ENCODE measurements at regions not wholly inside any gene's neighbourhood (a gene's known extent, or its start where the extent isn't known, plus 50 kb on each side); places are given as distances from the start of the nearest gene placed in this dataset.
"Not testable (repeated sequence)": the region's sequence is repeated elsewhere in the genome, so short reads cannot be mapped to it uniquely, and the experiment has no call there.

DNA sequence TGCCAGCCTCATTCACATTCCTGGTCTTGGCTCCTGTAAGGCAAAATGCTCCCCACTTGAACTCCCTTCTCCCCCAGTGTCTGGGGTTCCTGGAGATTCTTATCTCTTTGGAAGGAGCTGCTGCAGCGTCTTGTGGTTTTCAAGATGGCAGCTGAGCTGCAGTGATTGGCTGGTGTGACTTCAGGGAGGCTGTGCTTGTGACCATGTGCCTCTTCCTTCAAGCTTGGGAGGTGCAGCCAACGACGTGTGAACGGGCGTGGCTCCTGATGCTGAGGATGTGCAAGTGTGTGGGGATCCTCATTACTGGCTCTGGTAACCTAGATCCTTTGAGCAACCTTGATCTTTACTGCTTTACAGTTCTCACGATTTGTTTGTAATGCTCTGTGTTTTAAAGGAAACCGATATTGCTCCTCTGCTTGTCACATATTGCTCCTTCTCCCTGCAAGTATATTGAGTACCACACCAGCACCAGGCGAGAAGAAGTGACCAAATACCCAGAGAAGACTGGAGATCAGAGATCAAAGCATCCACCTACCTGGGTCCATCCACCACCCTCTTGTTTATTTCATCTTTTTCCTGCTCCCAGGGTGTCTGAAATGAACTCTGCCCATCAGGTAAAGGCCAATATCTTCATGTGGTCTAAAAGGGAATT, 208.5 kb downstream of the FGF9 start:
- DNase-seq (ENCODE audit: low read depth), result no peak

- no peak for DNase-seq (ENCODE audit: low read depth)
Observed at GRCh38 chr13:21882766-21883165, 211.9 kb downstream of the FGF9 start.

DNA sequence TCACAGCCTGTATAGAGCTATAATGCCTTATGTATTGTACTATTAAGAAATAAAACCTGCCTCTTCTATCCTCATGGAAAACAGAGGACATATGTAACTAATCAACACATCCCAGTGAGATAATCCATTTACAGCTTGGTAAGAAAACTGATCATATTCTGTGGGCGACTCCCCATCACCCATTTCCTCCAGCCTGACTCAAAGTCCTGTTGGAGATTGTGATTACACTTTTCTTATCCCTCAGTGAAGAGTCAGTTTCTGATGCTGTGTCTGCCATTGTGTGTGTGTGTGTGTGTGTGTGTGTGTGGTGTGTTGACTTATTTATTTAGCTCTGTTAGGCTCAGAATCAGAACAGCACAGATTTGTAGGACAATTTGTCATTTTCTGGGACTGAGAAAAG, 212.8 kb downstream of the FGF9 start:
- DNase-seq (ENCODE audit: low read depth), result no peak

- no peak for DNase-seq (ENCODE audit: low read depth)
Observed at GRCh38 chr13:21884299-21884909, 213.5 kb downstream of the FGF9 start.

DNA sequence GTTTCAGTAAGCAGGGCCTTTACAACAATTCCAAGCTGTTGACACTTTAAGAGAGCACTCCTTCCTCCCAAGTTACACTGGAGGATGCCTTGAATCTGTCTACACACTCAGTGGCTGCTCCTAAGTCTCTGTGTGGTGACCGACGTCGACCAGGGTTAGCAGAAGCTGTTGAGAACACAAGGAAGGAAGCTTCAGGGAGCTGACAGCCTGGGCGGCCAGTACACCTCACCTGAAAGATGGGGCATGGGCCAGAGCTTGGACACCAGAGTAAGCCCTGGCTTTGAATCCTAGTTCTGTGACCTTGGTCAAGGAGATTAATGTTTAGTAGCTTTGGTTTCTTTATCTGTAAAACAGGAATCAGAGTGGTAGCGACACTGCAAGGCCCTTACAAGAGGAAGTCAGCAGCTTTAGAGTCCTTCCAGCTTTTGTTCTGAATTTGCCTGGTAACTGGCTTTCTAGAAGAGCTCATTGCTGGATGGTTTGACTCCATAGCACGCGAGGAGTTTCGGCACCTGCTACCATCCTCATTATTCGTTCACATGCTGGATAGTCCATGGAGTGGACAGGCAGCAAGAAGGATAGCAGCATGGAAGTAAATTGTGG, 214.2 kb downstream of the FGF9 start:
- no peak for DNase-seq (ENCODE audit: low read depth)

DNA sequence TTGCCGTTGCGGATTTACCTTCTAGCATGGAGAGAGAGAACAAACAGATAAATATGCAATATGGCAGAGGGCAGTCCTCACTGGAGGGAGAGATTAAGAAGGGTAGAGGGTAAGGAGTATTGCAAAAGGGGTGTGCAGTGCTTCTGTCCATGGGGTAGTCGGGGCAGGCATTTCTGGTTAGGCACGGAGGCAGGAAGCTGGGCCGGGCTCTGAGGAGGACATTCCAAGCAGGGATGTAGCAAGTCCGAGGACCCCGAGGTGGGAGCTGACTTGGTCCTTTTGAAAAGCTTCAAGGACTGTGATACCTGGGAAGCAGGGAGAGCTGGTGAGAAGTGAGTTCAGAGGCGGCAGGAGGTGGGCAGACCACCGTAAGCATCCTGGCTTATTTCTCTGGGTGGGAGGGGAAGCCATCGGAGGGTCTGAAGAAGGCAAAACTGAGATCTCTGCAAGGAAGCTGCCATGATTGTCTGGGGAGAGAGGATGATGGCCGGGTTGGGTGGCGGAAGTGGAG, 214.9 kb downstream of the FGF9 start:
- no peak for DNase-seq (ENCODE audit: low read depth)

DNA sequence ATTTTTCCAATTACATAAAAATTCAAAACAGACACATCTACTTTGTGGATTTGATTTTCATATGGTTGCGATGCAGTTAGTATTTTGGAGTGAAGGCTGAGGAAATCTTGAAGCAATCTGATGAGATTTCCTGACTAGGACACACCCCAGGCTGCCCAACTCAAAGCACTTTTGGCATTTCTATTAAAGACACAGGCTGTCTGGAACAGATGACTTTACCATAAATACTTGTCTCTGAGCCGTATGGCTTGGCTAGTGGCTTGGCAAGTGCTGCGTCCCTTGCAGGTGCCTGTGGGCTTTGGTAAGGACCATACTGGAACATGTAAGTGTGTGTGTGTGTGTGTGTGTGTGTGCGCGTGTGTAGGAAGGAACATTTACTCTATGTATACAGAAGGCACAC, 218.8 kb downstream of the FGF9 start:
- no peak for DNase-seq (ENCODE audit: low read depth)

GRCh38 chr13:21890220-21890619, 219.3 kb downstream of the FGF9 start:
- not testable (repeated sequence) for DNase-seq (ENCODE audit: low read depth)

- no peak for DNase-seq (ENCODE audit: low read depth)
Observed at GRCh38 chr13:21894091-21894490, 223.2 kb downstream of the FGF9 start.

DNA sequence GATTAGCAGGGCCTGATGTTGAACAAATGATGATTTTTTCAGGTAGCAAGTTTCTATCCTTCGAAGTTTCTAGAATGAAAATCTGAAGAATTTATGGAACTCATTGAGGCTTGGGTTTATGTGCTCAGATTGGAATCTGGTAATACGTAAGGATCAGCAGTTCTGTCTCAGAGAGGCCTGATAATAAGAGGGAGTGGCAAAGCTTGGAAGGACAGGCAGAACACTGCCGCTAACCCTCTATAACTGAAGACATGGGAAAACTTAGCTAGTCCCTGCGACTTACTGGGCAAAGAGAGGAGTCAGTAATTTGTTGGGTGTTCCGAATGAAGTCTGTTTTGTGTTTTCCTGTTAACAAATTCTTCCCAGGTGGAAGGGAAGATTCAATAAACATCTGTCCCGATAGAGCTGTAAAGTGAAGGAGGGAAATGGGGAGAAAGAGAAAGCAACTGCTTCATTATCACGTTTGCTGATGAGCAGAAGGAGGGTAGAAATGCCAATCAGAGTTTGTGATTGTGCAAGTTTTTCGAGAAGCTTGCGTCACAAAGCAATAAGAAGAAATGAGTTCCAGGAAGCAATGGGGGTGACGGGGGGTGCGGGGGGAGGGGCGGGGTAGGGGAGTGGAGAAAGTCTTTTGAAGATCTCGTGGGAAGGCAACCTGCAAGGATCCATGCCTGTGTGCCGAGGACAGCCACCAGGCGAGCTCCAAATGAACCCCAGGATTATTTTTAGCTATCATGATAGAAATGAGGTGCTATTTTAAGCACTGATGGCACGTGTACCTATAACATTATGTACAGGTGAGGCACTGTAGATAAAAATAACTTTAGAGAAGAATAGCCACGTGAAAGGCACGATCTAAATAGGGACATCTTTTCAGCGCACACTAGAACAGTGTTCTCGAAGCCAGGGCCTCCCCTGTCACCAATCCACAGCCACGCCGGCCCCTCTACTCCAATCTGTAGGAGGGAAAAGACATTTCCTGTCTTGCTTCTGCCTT, 224.1 kb downstream of the FGF9 start:
- no peak for DNase-seq (ENCODE audit: low read depth)

GRCh38 chr13:21895779-21896178, 224.9 kb downstream of the FGF9 start:
- DNase-seq (ENCODE audit: low read depth), result no peak

DNA sequence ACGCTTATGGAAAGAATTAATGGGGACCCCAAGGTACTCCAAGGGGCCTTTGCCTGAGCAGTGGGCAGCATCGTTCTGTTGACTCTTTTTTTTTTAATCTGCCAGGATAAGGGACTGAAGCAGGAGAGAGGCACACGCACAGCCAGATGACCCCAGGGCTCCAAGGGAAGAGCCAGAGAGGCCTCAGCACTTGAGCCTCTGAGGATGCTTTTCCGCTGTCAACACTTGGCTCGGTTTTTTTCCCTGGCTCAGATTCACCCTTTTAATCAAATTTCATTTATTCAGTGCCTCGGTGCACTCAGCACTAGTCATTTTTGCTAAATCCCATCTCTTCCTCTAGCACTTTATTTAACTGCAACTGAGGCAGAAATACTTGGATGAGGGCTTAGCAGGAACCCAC, 226.3 kb downstream of the FGF9 start:
- DNase-seq (ENCODE audit: low read depth), result no peak

GRCh38 chr13:21898459-21898858, 227.6 kb downstream of the FGF9 start:
- DNase-seq (ENCODE audit: low read depth), result no peak

- no peak for DNase-seq (ENCODE audit: low read depth)
Observed at GRCh38 chr13:21898945-21899344, 228.1 kb downstream of the FGF9 start.

- no peak for DNase-seq (ENCODE audit: low read depth)
Observed at GRCh38 chr13:21901336-21901735, 230.5 kb downstream of the FGF9 start.

DNA sequence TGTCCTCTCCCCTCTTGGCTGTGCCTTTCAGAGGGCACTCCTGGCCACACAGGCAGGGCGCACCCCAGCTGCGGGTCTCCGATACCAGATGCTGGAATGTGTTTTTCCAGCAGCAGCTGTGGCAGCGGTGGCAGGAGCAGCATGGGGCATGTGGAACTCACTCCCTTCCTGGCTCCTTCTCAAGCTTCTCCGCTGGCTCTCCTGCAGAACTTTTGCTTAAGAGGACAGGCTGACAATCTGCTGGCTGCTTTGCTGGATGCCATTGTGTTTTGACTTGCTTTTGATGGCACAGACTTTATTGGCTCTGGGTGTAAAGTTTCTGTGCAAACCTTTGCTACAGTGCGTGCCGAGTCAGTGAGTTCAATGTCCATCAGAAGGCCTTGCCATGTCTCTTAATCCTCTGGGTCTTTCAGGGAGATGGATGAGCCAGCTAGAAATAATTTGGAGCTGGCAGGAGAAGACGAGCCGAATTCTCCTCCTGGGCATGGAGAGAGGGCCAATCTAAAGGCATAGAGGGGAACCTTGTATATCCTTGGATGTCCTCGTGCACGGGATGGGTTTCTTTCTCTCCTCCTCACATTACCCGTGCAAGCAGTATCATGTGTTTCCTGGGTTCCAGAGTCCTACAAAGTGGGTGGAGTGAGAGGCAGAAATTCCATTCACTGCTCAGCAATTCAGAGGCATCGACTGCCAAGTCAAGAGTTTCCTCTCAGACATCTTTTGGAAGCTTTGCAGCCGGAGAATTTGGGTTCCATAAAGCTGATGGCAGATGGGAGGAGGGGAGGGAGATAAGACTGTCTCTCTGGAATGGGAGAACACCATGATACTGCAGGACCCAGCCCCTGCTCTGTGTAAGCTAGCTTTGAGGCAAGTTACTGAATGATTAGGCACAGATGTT, 231.2 kb downstream of the FGF9 start:
- DNase-seq (ENCODE audit: low read depth), result no peak

DNA sequence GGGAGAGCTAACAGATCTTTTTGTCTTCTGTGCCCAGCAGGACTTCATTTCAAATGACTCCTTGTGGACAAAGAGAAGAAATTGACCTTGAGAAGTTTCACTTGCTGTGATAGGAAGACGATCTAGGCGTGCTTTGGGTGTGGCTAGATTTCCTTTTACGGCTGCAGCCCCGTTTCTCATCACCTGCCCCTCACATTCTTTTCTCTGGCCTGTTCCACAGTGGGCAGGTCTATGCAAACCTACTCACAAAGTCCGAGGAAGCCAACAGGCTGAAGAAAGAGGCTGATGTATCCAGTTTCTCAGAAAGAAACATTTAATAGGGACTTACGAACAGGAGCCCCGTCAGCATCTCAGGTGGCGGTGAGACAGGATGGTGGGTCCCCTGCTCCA, 231.8 kb downstream of the FGF9 start:
- DNase-seq (ENCODE audit: low read depth), result no peak

DNA sequence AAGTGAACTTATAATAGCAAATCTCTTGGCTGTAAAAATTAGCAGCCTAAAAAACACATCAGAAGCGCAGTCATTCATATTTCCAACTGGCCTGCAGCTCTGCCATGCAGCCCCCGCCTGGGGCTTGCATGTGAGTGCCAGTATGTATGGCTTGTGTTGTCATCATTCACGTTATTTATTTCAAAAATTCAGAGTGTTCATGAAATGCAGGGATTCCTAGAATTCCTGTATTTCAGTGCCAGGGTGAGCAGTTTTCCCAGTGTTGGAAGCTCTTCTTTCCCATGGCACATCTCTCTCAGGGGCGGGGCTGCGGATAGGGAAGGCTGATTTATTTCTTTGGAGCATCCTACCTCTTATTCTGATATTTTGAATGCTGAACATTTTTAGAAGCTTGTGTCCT, 234.6 kb downstream of the FGF9 start:
- no peak for DNase-seq (ENCODE audit: low read depth)

DNA sequence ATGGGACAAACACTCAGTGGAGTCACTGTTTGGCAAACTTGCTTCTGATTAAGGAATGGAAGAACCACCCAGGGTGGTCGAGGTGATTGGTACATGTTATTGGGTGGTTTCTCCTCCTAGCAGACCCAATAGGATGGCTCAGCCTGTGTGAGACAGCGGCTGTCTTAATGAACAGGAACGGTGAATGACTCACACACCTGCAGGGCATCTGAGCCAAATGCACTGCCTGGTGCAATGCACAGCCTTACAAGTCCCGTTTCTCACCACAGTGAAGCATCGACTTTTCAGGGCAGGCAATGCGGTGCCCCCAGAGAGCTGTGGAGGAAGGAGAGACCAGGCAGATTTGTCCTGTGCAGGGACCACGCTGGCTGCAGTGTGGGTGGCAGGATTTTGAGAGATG, 238.5 kb downstream of the FGF9 start:
- DNase-seq (ENCODE audit: low read depth), result no peak

GRCh38 chr13:21910546-21910945, 239.7 kb downstream of the FGF9 start:
- DNase-seq (ENCODE audit: low read depth), result no peak

- DNase-seq (ENCODE audit: low read depth), result no peak
Observed at GRCh38 chr13:21911646-21912298, 240.9 kb downstream of the FGF9 start.
